ENCODE measurements at regions not wholly inside any gene's neighbourhood (a gene's known extent, or its start where the extent isn't known, plus 50 kb on each side); places are given as distances from the start of the nearest gene placed in this dataset.

GRCh38 chr11:27949951-27950738, 157.8 kb downstream of the KIF18A start:
- H3K27ac ChIP-seq (ENCODE audit: low read length), result no peak overlapping the region
- no peaks in the 10 kb centered on the region for H3F3A ChIP-seq (ENCODE audit: insufficient read depth, low read length)
- no peak for TF ChIP-seq EZH2phosphoT487 (IDR thresholded peaks at IDR 0.05; ENCODE audit: low read length)
- TF ChIP-seq EZH2 (optimal IDR thresholded peaks at IDR 0.05; ENCODE audit: low read depth, low read length), result no peak
- TF ChIP-seq CTCF (IDR thresholded peaks at IDR 0.05; ENCODE audit: low read length), result no peak
- H3K9me2 ChIP-seq (replicated peaks; ENCODE audit: insufficient read depth, low read length), result no peaks in the 10 kb centered on the region
- H2AFZ ChIP-seq (ENCODE audit: low read length), result no peak overlapping the region
- no peaks in the 10 kb centered on the region for H3K9me3 ChIP-seq (replicated peaks; ENCODE audit: insufficient read depth, low read length)
- no peak overlapping the region for H3K4me3 ChIP-seq (ENCODE audit: low read length)
- H3K36me3 ChIP-seq (replicated peaks; ENCODE audit: insufficient read depth, low read length), result no peaks in the 10 kb centered on the region
- no peaks in the 10 kb centered on the region for H3K4me1 ChIP-seq (ENCODE audit: low read length)
- no peaks in the 10 kb centered on the region for H4K20me1 ChIP-seq (ENCODE audit: insufficient read depth, low read length)
- H3K4me2 ChIP-seq (ENCODE audit: low read depth, low read length), result no peak overlapping the region
- DNase-seq, result no peak
- H3K27me3 ChIP-seq (replicated peaks; ENCODE audit: insufficient read depth, low read length), result no peaks in the 10 kb centered on the region
- H3K9ac ChIP-seq (ENCODE audit: low read length), result no peak overlapping the region
- H3K79me2 ChIP-seq (ENCODE audit: low read length), result no peaks in the 10 kb centered on the region

GRCh38 chr11:27945348-27945747, 162.6 kb downstream of the KIF18A start:
- H3K4me1 ChIP-seq (ENCODE audit: low read length), result no peaks in the 10 kb centered on the region
- no peak for TF ChIP-seq CTCF (IDR thresholded peaks at IDR 0.05; ENCODE audit: low read length)
- H3K27ac ChIP-seq (ENCODE audit: low read length), result no peak overlapping the region
- no peak overlapping the region for H2AFZ ChIP-seq (ENCODE audit: low read length)
- no peaks in the 10 kb centered on the region for H3K27me3 ChIP-seq (replicated peaks; ENCODE audit: insufficient read depth, low read length)
- H4K20me1 ChIP-seq (ENCODE audit: insufficient read depth, low read length), result no peaks in the 10 kb centered on the region
- no peaks in the 10 kb centered on the region for H3K36me3 ChIP-seq (replicated peaks; ENCODE audit: insufficient read depth, low read length)
- no peak for DNase-seq
- no peak overlapping the region for H3K4me3 ChIP-seq (ENCODE audit: low read length)
- H3K79me2 ChIP-seq (ENCODE audit: low read length), result no peaks in the 10 kb centered on the region
- H3K9me3 ChIP-seq (replicated peaks; ENCODE audit: insufficient read depth, low read length), result no peaks in the 10 kb centered on the region
- no peak overlapping the region for H3K4me2 ChIP-seq (ENCODE audit: low read depth, low read length)
- no peak overlapping the region for H3K9ac ChIP-seq (ENCODE audit: low read length)
- no peaks in the 10 kb centered on the region for H3K9me2 ChIP-seq (replicated peaks; ENCODE audit: insufficient read depth, low read length)
- no peaks in the 10 kb centered on the region for H3F3A ChIP-seq (ENCODE audit: insufficient read depth, low read length)

- Histone ChIP-seq H3K9me3 (replicated peaks; ENCODE audit: insufficient read depth, low read length) (no peaks in the 10 kb centered on the region), H2AFZ (ENCODE audit: low read length) (no peak overlapping the region)
These were observed 169.9 kb downstream of the KIF18A start for GRCh38 chr11:27938011-27938410.

More at GRCh38 chr11:27938011-27938410, 169.9 kb downstream of the KIF18A start:
- H4K20me1 ChIP-seq (ENCODE audit: insufficient read depth, low read length), result no peaks in the 10 kb centered on the region
- no peaks in the 10 kb centered on the region for H3K9me2 ChIP-seq (replicated peaks; ENCODE audit: insufficient read depth, low read length)
- H3K27ac ChIP-seq (ENCODE audit: low read length), result no peak overlapping the region
- H3K27me3 ChIP-seq (replicated peaks; ENCODE audit: insufficient read depth, low read length), result no peaks in the 10 kb centered on the region
- TF ChIP-seq EZH2 (optimal IDR thresholded peaks at IDR 0.05; ENCODE audit: low read depth, low read length), result no peak
- no peak for TF ChIP-seq CTCF (IDR thresholded peaks at IDR 0.05; ENCODE audit: low read length)
- no peak for TF ChIP-seq EZH2phosphoT487 (IDR thresholded peaks at IDR 0.05; ENCODE audit: low read length)
- no peaks in the 10 kb centered on the region for H3F3A ChIP-seq (ENCODE audit: insufficient read depth, low read length)
- H3K4me1 ChIP-seq (ENCODE audit: low read length), result no peaks in the 10 kb centered on the region
- no peak overlapping the region for H3K4me3 ChIP-seq (ENCODE audit: low read length)
- H3K9ac ChIP-seq (ENCODE audit: low read length), result no peak overlapping the region
- no peak for DNase-seq
- H3K36me3 ChIP-seq (replicated peaks; ENCODE audit: insufficient read depth, low read length), result no peaks in the 10 kb centered on the region
- H3K4me2 ChIP-seq (ENCODE audit: low read depth, low read length), result no peak overlapping the region
- no peaks in the 10 kb centered on the region for H3K79me2 ChIP-seq (ENCODE audit: low read length)

Measured in MM.1S (cell line).